RPMI8226 (cell line): ENCODE measurements at regions not wholly inside any gene's neighbourhood (a gene's known extent, or its start where the extent isn't known, plus 50 kb on each side); places are given as distances from the start of the nearest gene placed in this dataset.
A peak's percentile ranks its signal among the peaks of the same experiment; 100 is the strongest.
"Not testable (repeated sequence)": the region's sequence is repeated elsewhere in the genome, so short reads cannot be mapped to it uniquely, and the experiment has no call there.

Source experiments
- DNase-seq: peaks from one replicate; pipeline ENCODE4 v3.0.0-alpha.2; 2015

DNA sequence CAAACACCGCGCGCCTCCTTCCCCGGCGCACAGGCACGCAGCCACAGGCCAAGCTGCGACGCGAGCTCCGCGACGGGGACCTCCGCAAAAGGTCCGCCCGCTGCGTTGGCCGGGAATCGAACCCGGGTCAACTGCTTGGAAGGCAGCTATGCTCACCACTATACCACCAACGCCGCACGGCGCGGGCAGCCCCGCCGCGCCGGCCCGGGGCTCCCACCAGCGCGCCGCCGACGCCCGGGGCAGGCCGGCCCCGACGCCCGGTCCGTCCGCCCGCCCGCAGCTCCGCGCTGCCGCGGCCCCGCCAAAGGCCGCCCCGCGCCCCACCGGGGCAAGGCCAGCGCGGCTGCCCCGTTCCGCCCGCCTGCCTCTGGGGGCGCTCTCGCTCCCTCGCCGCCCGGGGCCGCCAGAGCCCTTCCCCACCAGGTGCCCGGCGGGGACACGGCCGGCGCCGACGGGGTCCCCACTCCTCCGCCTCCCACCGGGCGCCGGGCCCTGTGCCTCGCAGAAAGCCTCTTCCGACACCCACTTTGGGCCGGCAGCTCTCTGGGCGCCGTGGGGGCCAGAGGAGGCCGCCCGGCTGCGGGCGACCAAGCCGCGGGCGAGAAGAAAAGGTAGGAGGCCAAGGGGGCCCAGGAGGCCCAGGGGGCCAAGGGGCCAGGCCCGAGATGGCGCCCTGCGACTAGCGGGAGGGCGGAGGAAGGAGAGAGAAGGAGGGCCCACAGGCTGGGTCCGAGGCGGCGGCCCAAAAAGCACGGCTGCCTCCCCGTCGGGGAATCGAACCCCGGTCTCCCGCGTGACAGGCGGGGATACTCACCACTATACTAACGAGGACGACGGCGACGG lies 50.2 kb upstream of the FCGR2A start:
- not testable (repeated sequence) for DNase-seq

DNA sequence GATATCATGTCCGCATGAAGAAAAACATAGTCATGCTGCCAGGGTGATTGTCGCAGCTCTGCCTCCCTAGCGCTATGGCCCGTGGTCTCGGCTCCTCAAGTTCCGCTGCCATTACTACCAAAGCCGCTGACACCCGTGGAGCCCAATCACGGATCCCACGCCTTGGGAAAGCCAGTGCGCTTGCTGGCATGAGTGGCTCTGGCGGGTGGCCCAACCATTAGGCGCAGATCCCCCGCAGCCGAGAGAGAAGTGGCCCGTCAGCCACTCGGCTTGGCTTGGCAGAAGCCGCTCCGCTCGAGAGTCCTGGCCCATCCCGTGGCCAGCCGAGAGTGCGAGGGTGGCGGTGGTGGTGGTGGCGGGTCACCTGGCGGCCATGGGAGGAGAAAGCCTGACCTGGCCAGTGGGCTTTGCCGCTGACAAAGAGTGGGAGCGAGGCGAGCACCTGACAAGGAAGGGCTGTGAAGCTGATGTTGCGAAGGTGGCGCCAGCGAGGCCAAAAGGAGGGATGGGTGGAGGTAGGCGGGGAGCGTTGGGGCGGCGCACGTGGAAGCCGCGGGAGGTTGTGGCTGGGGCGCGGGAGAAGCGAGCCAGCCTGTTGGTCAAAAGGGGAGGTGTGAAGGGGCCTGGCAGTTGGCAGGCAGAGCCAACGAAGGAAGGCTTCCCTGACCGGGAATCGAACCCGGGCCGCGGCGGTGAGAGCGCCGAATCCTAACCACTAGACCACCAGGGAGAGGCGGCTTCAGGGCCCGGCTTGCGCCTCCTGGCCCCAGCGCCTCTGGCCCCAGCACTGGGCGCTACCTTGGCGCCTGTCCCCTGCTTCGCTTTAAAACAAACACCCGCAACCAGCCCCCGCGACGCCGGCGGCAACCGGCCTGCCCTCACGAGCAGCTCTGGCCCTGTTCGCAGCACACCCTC lies 51.0 kb upstream of the FCGR2A start:
- DNase-seq = not testable (repeated sequence)

- DNase-seq = not testable (repeated sequence)
Observed at GRCh38 chr1:161451698-161452348, 53.4 kb upstream of the FCGR2A start.

GRCh38 chr1:161447760-161448332 lies 57.4 kb upstream of the FCGR2A start:
- not testable (repeated sequence) for DNase-seq

DNA sequence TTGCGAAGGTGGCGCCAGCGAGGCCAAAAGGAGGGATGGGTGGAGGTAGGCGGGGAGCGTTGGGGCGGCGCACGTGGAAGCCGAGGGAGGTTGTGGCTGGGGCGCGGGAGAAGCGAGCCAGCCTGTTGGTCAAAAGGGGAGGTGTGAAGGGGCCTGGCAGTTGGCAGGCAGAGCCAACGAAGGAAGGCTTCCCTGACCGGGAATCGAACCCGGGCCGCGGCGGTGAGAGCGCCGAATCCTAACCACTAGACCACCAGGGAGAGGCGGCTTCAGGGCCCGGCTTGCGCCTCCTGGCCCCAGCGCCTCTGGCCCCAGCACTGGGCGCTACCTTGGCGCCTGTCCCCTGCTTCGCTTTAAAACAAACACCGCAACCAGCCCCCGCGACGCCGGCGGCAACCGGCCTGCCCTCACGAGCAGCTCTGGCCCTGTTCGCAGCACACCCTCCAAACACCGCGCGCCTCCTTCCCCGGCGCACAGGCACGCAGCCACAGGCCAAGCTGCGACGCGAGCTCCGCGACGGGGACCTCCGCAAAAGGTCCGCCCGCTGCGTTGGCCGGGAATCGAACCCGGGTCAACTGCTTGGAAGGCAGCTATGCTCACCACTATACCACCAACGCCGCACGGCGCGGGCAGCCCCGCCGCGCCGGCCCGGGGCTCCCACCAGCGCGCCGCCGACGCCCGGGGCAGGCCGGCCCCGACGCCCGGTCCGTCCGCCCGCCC lies 58.1 kb upstream of the FCGR2A start:
- DNase-seq = not testable (repeated sequence)

DNA sequence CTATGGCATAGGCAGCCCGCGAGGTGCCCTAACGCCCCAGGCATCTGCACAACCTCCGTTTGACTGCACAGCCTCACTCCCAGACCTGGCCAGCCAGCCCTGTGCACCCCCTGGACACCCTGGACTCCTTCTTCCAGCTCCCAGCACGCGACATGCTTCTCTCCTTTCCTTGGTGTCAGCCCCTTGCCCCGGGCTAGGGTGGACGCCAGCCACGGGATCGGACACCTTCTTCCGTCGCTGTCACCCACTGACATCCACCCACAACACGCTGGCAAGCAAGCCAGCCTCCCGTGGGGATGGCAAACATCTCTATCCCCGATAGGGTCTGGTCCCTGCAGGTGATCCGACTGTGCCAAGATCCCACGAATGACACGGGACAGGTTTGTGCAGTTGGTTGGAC lies 60.5 kb upstream of the FCGR2A start:
- DNase-seq = not testable (repeated sequence)

- DNase-seq = not testable (repeated sequence)
Observed at GRCh38 chr1:161444255-161444654, 61.0 kb upstream of the FCGR2A start.

DNA sequence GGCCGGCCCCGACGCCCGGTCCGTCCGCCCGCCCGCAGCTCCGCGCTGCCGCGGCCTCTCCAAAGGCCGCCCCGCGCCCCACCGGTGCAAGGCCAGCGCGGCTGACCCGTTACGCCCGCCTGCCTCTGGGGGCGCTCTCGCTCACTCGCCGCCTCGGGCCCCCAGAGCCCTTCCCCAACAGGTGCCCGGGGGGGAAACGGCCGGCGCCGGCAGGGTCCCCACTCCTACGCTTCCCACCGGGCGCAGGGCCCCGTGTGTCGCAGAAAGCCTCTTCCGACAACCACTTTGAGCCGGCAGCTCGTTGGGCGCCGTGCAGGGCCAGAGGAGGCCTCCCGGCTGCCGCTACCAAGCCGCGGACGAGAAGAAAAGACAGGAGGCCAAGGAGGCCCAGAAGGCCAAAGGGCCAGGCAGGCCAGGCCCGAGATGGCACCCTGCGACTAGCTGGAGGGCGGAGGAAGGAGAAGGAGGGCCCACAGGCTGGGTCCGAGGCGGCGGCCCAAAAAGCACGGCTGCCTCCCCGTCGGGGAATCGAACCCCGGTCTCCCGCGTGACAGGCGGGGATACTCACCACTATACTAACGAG lies 64.9 kb upstream of the FCGR2A start:
- peak; percentile 90 for DNase-seq

- peak; percentile 70 for DNase-seq
Observed at GRCh38 chr1:161439280-161440232, 65.7 kb upstream of the FCGR2A start.

- not testable (repeated sequence) for DNase-seq
Observed at GRCh38 chr1:161433191-161433590, 65.5 kb upstream of the CFAP126 start.

GRCh38 chr1:161432091-161432490 lies 64.4 kb upstream of the CFAP126 start:
- no peak for DNase-seq

DNA sequence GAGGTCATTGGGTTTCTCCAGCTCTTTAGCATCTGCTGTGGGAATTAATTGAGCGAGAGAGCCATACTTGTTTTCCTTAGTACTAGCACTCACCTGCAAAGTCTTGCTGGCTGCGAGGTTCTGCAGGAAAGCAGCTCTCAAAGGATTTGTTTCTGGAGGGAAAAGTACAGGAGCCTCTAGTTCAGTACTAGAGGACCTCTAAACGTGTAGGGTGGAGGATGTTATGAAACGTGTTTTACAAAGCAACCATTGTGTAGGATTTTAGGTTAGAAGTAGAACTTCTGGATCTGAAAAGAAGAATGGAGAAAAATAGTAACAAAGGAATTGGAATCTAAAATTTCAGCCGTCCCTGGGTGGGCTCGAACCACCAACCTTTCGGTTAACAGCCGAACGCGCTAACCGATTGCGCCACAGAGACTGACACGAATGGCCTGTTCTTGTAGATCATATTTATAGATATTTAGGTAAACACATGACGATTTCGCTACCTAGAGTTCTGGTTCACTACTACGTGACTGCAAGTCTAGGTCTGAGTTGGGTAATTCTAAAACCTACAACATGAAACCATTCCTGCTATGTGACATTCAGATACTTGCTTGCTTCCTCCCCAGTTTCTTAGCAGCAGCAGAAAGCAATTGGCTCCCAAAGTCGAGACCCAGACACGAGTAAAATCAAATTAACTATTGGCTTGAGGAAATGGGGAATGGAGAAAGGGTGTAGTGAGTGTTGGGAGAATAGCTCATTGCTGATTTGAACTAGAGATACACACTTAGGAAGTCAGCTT lies 60.2 kb upstream of the CFAP126 start:
- peak; percentile 38 for DNase-seq

DNA sequence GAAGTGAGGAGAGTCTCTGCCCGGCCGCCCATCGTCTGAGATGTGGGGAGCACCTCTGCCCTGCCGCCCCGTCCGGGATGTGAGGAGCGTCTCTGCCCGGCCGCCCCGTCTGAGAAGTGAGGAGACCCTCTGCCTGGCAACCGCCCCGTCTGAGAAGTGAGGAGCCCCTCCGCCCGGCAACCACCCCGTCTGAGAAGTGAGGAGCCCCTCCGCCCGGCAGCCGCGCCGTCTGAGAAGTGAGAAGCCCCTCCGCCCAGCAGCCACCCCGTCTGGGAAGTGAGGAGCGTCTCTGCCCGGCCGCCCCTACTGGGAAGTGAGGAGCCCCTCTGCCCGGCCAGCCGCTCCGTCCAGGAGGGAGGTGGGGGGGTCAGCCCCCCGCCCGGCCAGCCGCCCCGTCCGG lies 55.2 kb upstream of the CFAP126 start:
- not testable (repeated sequence) for DNase-seq

- DNase-seq = peak; percentile 19
Observed at GRCh38 chr1:161421456-161421855, 53.8 kb upstream of the CFAP126 start.

- no peak for DNase-seq
Observed at GRCh38 chr1:161420763-161421455, 53.2 kb upstream of the CFAP126 start.

DNA sequence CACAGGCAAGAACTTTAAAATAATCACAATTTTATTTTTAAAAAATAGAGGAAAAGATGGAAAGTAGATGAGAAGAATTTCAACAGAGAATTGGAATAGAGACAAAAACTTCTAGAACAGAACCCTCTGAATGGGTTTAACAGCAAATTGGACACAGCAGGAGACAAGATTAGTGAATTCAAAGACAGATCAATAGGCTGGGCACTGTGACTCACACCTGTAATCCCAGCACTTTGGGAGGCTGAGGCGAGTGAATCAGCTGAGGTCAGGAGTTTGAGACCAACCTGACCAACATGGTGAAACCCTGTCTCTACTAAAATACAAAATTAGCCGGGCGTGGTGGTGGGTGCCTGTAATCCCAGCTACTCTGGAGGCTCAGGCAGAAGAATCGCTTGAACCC lies 49.9 kb upstream of the CFAP126 start:
- not testable (repeated sequence) for DNase-seq
